HG03135 (cell line): ENCODE measurements at regions not wholly inside any gene's neighbourhood (a gene's known extent, or its start where the extent isn't known, plus 50 kb on each side); places are given as distances from the start of the nearest gene placed in this dataset.
"Not testable (repeated sequence)": the region's sequence is repeated elsewhere in the genome, so short reads cannot be mapped to it uniquely, and the experiment has no call there.

Experiments used
- ATAC-seq: cut with Tn5 transposase; IDR thresholded peaks from one replicate; pipeline ENCODE4 v1.9.1; 2021; ENCODE audit warnings: mild to moderate bottlenecking, moderate library complexity; ENCODE audit not compliant: unreplicated experiment

DNA sequence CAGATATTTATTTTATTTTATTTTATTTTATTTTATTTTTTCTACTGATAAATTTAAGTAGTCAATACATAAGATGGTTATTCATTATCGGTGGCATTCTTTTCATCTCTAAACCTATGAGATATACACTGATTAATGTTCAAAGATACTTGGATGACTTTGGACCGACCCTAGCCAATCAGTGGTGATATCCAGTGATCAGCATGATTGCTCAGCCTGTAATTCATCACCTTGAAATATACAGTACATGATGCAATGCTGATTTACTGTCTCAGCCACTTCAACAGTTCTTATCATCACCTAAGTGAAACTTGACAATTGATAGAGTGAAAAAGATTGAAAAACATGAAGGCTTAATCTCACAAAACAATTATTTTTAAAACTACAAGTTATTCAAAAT lies 1651.0 kb downstream of the REEP3 start:
- ATAC-seq = no peak

DNA sequence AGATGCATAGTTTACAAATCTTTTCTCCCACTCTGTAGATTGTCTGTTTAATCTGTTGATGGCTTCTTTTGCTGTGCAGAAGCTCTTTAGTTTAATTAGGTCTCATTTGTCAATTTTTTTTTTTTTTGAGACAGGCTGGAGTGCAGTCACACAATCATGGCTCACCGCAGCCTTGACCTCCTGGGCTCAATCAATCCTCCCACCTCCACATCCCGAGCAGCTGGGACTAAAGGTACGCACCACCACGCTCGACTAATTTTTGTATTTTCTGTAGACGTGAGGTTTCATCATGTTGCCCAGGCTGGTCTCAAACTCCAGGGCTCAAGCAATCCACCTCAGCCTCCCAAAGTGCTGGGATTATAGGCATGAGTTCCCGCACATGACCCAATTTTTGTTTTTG lies 1655.8 kb downstream of the REEP3 start:
- ATAC-seq = no peak

DNA sequence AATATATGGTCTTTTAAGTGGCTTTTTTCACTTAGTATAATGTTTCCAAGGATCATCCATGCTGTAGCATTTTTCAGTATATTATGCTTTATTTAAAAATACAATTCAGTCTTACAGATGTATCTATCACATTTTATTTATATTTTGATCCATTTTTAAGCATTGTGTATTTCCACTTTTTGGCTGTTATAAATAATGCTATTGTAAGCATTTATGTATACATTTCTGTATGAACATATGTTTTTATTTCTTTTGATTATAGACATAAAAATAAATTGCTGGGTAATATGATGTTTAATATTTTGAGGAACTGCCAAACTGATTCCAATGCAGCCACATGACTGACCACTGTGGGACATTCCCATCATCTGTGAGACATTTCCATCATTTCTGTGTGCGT lies 1662.0 kb downstream of the REEP3 start:
- no peak for ATAC-seq

DNA sequence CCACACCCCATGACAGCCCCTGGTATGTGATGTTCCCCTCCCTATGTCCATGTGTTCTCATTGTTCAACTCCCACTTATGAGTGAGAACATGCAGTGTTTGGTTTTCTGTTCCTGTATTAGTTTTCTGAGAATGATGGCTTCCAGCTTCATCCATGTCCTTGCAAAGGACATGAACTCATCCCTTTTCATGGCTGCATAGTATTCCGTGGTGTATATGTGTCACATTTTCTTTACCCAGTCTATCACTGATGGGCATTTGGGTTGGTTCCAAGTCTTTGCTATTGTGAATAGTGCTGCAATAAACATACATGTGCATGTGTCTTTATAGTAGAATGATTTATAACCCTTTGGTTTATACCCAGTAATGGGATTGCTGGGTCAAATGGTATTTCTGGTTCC lies 1665.5 kb downstream of the REEP3 start:
- not testable (repeated sequence) for ATAC-seq

DNA sequence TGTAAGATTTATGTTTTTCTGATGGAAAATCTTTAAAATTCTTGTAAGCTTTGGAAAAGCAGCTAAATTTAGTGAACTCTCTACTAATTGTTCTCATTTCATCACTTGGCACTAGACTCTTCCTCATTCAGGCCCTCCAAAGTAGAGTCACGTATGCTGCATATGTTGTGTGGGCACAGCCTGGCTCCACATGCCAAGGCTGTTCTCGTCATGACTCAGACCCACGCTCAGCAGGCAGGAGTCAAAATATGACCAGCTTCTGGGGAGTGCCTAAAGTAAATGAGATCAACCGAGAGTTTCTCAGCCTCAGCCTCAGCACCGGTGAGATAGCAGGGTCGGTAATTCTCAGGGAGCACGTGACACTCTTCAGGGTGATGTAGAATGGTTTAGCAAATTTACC lies 1672.9 kb downstream of the REEP3 start:
- ATAC-seq = no peak

DNA sequence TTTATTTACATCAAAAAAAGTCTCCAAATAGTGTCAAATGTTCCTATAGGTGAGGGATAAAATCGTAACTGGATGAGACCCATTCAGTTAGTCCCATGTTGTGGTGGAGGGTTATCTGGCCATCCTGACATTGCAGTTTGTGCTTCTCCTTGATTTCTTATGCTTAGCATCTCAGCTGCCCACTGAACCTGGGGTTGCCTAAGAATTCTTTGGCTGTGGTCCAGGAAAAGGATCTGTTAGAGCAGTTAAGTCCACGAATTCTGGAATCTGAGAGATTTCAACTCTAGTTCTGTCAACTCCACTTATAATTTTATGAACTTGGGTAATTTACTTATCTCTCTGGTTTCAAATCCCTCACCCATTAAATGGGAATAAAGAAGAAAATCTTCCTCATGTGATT lies 1673.4 kb downstream of the REEP3 start:
- no peak for ATAC-seq

DNA sequence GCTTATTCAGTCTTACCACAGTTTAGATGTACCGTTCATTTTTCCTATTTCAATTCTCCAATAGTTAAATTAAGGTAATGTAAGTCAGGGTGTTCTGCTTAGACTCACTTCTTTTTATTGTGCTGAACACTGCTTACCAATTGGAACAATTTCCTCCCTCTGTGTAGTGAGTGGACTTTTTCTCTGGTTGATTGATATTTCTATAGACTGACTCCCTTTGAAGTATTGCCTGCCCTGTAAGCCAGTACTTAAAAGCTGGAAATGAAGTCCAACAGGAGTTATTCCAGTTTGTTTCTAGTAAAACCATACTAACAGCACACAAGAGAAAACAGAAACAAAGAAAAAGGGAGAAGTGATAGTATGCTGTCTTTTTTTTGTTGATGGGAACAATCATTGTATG lies 1674.9 kb downstream of the REEP3 start:
- ATAC-seq = no peak

DNA sequence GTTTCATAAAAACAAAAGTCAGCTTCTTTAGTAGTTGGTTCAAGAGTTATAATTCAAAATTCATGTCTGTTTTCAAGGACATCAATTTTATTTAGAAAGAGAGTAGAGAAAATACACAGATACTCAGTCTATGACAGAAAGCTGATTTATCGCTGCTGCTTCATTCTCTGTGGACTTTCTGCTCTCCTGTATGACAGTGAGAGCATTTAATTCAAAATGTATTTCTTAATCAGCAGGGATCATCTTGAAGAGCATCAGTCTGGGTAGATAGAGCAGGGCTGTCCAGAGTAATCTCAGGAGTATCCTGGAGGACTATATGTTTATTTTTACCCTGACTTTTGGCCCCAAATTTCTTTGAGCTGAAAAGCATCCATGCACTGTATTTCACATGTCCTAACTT lies 1676.7 kb downstream of the REEP3 start:
- ATAC-seq = no peak

DNA sequence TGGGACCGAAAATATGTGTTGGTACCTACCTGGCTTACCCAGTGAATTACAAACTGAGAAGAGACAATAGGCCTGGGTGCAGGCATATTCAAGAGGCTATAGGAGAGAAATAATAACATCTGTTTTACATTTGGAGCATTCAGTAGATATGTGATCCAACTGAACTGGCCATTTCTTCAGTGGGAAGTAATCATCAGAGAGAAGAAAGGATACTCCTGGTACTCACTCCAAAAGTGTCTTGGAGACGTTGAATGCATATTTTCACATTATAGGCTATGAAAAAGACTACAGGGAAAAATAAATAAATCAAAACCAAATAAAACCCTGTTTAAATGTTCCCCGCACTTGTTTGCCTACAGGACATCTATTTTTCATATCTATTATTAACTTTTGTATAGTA lies 1680.3 kb downstream of the REEP3 start:
- ATAC-seq = no peak

DNA sequence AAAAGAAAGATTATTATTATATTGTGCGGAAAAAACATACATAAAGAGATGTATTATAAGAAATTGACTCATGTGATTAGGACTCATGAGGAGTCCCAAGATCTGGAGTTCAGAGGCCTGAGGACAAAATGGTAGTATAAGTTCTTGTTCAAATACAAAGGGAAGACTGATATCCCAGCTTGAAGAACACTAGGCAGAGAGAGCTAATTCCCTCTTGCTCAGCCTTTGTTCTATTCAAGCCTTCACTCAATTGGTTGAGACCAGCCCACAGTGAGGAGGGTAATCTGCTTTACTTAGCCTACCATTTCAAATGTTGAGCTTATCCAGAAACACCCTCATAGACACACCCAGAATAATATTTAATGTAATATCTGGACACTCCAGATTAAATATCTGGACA lies 1683.8 kb downstream of the REEP3 start:
- ATAC-seq = no peak

DNA sequence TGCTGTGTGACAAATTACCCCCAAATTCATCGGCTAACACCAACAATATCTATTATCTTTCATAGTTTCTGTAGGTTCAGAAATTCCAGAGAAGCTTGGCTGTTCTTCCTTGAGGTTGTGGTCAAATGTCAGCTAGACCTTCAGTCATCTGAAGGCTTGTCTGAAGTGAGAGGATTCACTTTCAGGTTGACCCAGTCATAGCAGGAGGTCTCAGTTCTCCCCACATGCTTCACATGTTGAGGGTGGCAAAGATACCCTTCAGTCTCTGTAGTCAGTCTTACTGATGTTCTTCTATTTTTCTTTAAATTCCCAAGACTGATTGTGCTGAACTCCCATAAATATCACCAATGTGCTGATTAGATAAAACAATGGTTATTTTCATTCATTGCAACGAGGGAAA lies 1692.0 kb downstream of the REEP3 start:
- no peak for ATAC-seq

DNA sequence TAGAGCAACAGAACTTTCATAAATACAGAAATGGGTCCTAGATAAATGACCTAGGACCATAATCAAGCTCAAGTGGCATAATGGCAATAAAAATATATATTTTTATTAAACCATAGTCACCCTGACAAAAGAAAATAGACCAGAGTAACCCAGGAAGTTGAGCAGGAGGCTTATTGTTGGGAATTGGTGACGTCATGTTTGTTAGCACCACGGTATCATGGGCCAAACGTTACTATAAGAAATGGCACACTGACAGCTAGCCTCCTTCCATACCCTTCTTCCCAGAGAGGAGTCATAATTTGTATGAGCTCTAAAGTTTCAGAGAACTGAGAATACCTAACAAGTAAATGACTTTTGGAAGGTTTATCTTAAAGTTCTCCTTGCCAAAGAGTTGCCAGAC lies 1698.2 kb downstream of the REEP3 start:
- no peak for ATAC-seq

DNA sequence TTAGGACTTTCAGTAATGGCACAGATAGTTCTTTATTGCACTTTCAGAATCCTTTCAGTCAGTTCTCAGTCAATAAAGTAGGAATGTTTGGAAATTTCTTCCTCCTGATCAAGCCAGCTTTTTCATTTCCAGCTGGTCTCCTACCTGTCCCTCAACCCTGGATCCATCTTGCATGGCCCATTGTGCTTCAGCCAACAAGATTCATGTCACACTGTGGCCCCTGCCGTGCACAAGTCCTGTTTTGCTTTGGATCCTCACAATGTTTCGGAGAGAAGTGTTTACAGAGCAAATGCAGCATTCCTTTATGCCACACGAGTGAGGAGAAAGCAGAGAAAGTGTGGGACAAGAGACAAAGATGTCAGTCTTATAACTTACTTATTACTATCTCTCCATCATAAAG lies 1694.7 kb upstream of the LRRTM3 start:
- no peak for ATAC-seq

DNA sequence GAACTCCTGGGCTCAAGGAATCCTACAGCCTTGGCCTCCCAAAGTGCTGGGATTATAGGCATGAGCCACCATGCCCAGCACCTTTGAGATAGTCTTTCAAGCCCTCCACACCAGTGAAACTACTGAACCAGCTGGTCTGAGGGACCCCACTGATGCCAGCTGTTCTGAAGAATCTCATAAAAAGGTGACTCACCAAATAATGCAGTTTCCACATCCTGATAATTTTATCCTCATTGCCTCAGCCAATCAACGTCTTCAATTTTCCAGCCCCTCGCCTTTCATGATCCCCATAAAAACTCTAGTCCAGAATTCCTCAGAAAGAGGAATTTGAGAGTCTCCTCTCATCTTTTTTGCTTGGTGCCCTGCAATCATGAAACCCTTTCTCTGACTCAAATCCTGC lies 1691.6 kb upstream of the LRRTM3 start:
- ATAC-seq = no peak

DNA sequence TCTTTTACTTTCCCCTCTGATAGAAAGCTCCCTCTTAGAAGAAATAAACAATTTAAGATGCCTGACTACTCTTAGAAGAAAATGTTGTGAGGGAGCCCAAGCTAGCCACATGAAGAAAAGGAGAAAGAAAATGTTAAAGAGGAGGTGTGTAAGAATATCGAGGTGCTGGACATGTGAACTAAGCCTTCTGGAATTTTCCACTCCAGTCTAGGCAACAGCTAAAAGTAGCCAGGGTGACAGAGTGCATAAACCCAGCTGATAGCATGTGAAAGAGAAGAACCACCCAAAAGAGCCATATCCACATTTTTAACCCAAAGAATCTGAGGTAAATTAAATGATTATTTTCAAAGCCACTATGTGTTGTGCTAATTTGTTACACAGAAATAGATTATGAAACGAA lies 1690.6 kb upstream of the LRRTM3 start:
- ATAC-seq = no peak

DNA sequence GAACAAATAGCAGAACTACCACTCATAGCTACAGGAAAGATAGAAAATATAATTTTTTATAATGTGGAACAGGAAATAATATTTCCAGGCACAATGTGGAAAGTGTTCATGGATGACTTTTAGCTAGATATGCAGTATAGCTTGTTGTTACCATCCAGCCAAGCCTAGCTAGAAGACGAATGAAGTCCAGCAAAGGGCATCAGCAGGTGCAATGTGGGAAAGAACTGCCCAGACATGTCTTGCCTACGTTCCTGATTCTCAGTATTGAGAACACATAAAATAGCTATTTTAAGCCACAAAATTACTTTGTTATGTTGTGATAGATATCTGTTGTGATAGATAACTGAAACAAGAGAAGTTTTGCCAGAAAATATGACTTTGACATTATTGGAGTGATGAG lies 1690.0 kb upstream of the LRRTM3 start:
- no peak for ATAC-seq

DNA sequence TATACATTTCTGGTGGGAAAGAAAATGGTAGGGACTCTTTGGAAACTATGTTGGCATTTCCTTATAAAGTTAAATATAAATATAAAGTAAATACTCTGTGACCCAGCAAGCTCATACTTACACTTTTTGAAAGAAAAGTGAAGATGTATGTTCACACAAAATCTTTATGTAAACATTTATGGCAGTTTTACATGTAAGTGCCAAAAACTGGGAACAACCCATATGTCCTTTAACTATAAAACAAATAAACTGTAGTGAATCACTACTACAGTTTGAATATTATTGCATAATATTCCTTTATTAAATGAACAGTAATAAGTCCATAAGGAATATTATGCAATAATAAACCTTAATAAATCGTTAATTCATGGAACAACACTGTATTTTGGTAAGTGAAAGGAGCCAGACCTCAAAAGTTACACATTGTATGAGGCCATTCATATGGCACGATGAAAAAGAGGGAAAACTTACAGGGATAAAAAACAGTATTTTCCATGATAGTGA lies 1660.3 kb upstream of the LRRTM3 start:
- no peak for ATAC-seq

DNA sequence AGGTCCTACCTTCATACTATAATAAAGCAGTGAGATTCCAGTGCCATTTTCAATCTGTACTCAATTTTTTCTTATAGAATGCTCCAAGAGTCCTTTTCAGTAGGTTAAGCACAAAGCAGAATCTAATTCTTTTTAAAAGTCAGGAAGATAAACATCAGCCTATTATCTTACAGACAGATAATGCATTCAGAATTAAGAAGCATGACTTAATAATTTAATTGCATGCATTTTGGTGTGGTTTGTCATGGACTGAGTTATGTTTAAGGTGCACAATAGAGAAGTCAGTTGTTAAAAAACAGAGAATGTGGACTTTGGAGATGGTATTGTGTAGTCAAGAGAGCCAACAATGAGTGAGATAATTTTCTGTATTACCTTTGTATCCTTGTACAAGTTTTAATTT lies 1656.3 kb upstream of the LRRTM3 start:
- not testable (repeated sequence) for ATAC-seq

DNA sequence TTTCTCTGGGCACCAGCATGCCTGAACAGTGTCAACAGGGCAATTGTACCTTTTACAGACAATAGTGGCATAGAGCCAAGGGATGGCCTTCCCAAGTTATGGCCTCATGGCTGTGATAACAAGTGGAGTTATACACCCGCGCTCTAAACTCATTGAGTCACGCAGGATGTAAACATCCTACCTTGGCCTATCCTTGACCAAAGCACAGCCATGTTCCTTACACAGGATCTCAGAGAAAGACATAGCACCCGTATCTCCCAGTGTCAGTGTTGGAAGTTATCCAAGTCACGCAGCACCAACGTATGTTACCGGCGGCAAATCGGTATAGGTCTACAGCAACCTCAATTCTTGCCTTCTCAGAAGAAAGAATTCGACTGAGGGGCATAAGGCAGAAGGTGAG lies 1654.9 kb upstream of the LRRTM3 start:
- no peak for ATAC-seq

DNA sequence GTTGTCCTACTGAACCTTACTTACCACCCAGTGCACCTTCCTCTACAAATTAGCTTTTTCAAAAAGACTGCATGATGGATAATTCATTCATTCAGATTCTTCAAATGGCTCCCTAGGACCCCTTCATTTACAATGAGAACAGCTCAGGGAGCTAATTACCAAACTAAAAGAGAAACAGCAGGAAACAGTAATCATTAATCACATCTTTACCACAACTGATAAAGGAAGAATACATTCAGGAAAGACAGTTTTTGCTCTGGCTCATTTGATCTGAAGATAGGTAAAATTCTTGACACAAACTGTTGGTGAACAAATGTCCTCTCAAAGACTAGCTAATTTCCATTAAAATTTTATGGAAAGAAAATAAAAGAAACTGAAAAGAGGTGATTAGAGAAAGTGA lies 1652.7 kb upstream of the LRRTM3 start:
- no peak for ATAC-seq

DNA sequence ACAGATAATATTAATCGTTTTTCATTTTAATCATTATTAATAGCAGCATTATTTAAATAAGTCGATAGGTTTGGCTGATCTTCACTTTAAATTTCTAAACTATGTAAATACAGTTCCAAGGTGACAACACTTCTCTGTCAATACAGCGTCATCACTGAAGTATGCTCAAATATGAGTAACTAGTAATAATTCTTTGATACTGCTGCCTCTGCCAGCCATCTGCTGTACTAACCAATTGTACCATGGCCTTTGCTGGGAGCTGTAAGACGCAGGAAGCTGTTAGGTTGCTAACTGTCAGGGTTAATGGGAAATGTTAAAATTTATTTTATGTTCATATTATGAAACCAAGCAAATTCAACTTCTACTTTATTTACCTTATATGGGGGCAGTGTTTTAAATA lies 1650.5 kb upstream of the LRRTM3 start:
- ATAC-seq = no peak

DNA sequence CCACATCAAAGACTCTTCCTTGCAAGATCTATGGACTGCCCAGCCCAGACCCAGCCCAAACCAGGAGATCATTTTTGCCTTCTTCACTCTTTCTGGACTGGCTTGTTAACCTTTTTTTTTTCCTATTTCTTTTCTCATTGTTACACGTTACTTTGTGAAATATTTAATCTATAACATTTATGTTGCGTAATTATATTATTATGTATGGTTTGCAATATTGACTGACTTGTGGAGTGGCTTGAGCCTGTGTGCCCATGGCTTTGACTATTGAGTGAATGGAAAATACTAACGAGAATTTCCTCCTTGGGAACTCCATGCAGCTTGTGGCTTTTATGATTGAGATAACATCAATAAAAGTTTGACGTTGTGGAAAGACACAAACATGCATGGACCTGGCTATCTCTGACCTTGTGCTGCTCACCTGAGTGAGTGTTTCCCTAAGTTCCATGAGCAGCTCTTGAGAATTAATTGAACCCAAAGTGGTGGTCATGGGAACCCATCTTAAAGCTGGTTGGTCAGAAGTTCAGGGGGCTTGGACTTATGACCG lies 1641.3 kb upstream of the LRRTM3 start:
- ATAC-seq = no peak

DNA sequence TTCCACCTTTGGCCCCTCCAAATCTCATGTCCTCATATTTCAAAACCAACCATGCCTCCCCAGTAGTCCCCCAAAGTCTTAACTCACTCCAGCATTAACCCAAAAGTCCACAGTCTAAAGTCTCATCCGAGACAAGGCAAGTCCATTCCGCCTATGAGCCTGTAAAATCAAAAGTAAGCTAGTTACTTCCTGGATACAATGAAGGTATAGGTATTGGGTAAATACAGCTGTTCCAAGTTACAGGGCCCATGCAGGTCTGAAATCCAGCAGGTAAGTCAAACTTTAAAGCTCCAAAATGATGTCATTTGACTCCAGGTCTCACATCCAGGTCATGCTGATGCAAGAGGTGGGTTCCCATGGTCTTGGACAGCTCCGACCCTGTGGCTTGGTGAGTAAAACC lies 1640.1 kb upstream of the LRRTM3 start:
- ATAC-seq = not testable (repeated sequence)

DNA sequence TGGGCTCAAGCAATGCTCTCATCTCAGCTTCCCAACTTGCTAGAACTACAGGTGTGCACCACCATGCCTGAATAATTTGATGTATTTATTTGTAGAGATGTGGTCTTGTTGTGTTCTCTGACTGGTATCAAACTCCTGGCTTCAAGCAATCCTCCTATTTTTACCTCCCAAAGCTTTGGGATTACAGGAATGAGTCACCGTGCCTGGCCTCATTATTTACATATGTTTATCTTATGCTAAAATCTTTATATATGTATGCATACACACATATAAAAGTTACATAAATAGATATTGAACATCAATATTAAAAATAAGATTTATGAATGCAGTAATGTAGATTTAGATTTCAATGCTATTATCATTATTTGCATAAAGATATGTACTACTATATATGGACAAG lies 1634.5 kb upstream of the LRRTM3 start:
- ATAC-seq = no peak
